ENCODE measurements at regions not wholly inside any gene's neighbourhood (a gene's known extent, or its start where the extent isn't known, plus 50 kb on each side); places are given as distances from the start of the nearest gene placed in this dataset.

- TF ChIP-seq POLR2A (IDR thresholded peaks at IDR 0.05) = no peak
- no peak for TF ChIP-seq CTCF (IDR thresholded peaks at IDR 0.05)
Observed at GRCh38 chrX:68950937-68951336, 122.1 kb downstream of the EFNB1 start.
